ENCODE measurements at regions not wholly inside any gene's neighbourhood (a gene's known extent, or its start where the extent isn't known, plus 50 kb on each side); places are given as distances from the start of the nearest gene placed in this dataset.
A peak's percentile ranks its signal among the peaks of the same experiment; 100 is the strongest.

GRCh38 chr1:209435654-209436566 lies 147.6 kb upstream of the CAMK1G start:
- H3K27me3 ChIP-seq (ENCODE audit: control insufficient read depth, insufficient read depth, low read length), result no peaks in the 10 kb centered on the region
- H3K4me3 ChIP-seq (ENCODE audit: low read depth, low read length), result no peak overlapping the region
- no peaks in the 10 kb centered on the region for H3K9me3 ChIP-seq (ENCODE audit: control insufficient read depth, insufficient read depth, low read length)
- H3K36me3 ChIP-seq (ENCODE audit: control insufficient read depth, insufficient read depth, low read length), result peaks cover 9% of the 10 kb centered on the region
- peaks cover 40% of the 10 kb centered on the region for H3K4me1 ChIP-seq (ENCODE audit: control insufficient read depth, insufficient read depth, low read length)
- H3K9ac ChIP-seq (ENCODE audit: low read depth, low read length), result no peak overlapping the region

- Histone ChIP-seq H3K4me3 (ENCODE audit: low read depth, low read length) (no peak overlapping the region), H3K9me3 (ENCODE audit: control insufficient read depth, insufficient read depth, low read length) (no peaks in the 10 kb centered on the region), H3K27me3 (ENCODE audit: control insufficient read depth, insufficient read depth, low read length) (no peaks in the 10 kb centered on the region), H3K9ac (ENCODE audit: low read depth, low read length) (no peak overlapping the region), H3K4me1 (ENCODE audit: control insufficient read depth, insufficient read depth, low read length) (peaks cover 12% of the 10 kb centered on the region), H3K36me3 (ENCODE audit: control insufficient read depth, insufficient read depth, low read length) (no peaks in the 10 kb centered on the region)
Measured at GRCh38 chr1:209439828-209440227, 143.7 kb upstream of the CAMK1G start.

GRCh38 chr1:209443361-209443931 lies 140.1 kb upstream of the CAMK1G start:
- Histone ChIP-seq H3K4me1 (ENCODE audit: control insufficient read depth, insufficient read depth, low read length) (peaks cover 12% of the 10 kb centered on the region), H3K9ac (ENCODE audit: low read depth, low read length) (no peak overlapping the region), H3K27me3 (ENCODE audit: control insufficient read depth, insufficient read depth, low read length) (no peaks in the 10 kb centered on the region), H3K4me3 (ENCODE audit: low read depth, low read length) (no peak overlapping the region), H3K9me3 (ENCODE audit: control insufficient read depth, insufficient read depth, low read length) (no peaks in the 10 kb centered on the region), H3K36me3 (ENCODE audit: control insufficient read depth, insufficient read depth, low read length) (no peaks in the 10 kb centered on the region)

GRCh38 chr1:209443975-209444651 lies 139.4 kb upstream of the CAMK1G start:
- H3K27me3 ChIP-seq (ENCODE audit: control insufficient read depth, insufficient read depth, low read length), result no peaks in the 10 kb centered on the region
- H3K9me3 ChIP-seq (ENCODE audit: control insufficient read depth, insufficient read depth, low read length), result no peaks in the 10 kb centered on the region
- H3K4me1 ChIP-seq (ENCODE audit: control insufficient read depth, insufficient read depth, low read length), result peaks cover 13% of the 10 kb centered on the region
- no peak overlapping the region for H3K4me3 ChIP-seq (ENCODE audit: low read depth, low read length)
- no peak overlapping the region for H3K9ac ChIP-seq (ENCODE audit: low read depth, low read length)
- H3K36me3 ChIP-seq (ENCODE audit: control insufficient read depth, insufficient read depth, low read length), result no peaks in the 10 kb centered on the region

GRCh38 chr1:209444961-209445360 lies 138.6 kb upstream of the CAMK1G start:
- H3K4me1 ChIP-seq (ENCODE audit: control insufficient read depth, insufficient read depth, low read length), result peaks cover 13% of the 10 kb centered on the region
- H3K27me3 ChIP-seq (ENCODE audit: control insufficient read depth, insufficient read depth, low read length), result no peaks in the 10 kb centered on the region
- H3K36me3 ChIP-seq (ENCODE audit: control insufficient read depth, insufficient read depth, low read length), result no peaks in the 10 kb centered on the region
- H3K9me3 ChIP-seq (ENCODE audit: control insufficient read depth, insufficient read depth, low read length), result no peaks in the 10 kb centered on the region
- no peak overlapping the region for H3K9ac ChIP-seq (ENCODE audit: low read depth, low read length)
- no peak overlapping the region for H3K4me3 ChIP-seq (ENCODE audit: low read depth, low read length)

GRCh38 chr1:209445576-209445975 lies 137.9 kb upstream of the CAMK1G start:
- Histone ChIP-seq H3K4me3 (ENCODE audit: low read depth, low read length) (no peak overlapping the region), H3K4me1 (ENCODE audit: control insufficient read depth, insufficient read depth, low read length) (peaks cover 13% of the 10 kb centered on the region), H3K36me3 (ENCODE audit: control insufficient read depth, insufficient read depth, low read length) (no peaks in the 10 kb centered on the region), H3K9me3 (ENCODE audit: control insufficient read depth, insufficient read depth, low read length) (no peaks in the 10 kb centered on the region), H3K27me3 (ENCODE audit: control insufficient read depth, insufficient read depth, low read length) (no peaks in the 10 kb centered on the region), H3K9ac (ENCODE audit: low read depth, low read length) (no peak overlapping the region)

GRCh38 chr1:209446356-209446755 lies 137.2 kb upstream of the CAMK1G start:
- peaks cover 13% of the 10 kb centered on the region for H3K4me1 ChIP-seq (ENCODE audit: control insufficient read depth, insufficient read depth, low read length)
- H3K27me3 ChIP-seq (ENCODE audit: control insufficient read depth, insufficient read depth, low read length), result no peaks in the 10 kb centered on the region
- no peak overlapping the region for H3K4me3 ChIP-seq (ENCODE audit: low read depth, low read length)
- H3K36me3 ChIP-seq (ENCODE audit: control insufficient read depth, insufficient read depth, low read length), result no peaks in the 10 kb centered on the region
- no peaks in the 10 kb centered on the region for H3K9me3 ChIP-seq (ENCODE audit: control insufficient read depth, insufficient read depth, low read length)
- H3K9ac ChIP-seq (ENCODE audit: low read depth, low read length), result no peak overlapping the region

- Histone ChIP-seq H3K9ac (ENCODE audit: low read depth, low read length) (peak overlapping the region; percentile 47), H3K4me3 (ENCODE audit: low read depth, low read length) (peak overlapping the region; percentile 30), H3K9me3 (ENCODE audit: control insufficient read depth, insufficient read depth, low read length) (no peaks in the 10 kb centered on the region), H3K27me3 (ENCODE audit: control insufficient read depth, insufficient read depth, low read length) (no peaks in the 10 kb centered on the region), H3K4me1 (ENCODE audit: control insufficient read depth, insufficient read depth, low read length) (peaks cover 20% of the 10 kb centered on the region), H3K36me3 (ENCODE audit: control insufficient read depth, insufficient read depth, low read length) (peaks cover 30% of the 10 kb centered on the region)
Measured at GRCh38 chr1:209454340-209454994, 129.0 kb upstream of the CAMK1G start.

- Histone ChIP-seq H3K27me3 (ENCODE audit: control insufficient read depth, insufficient read depth, low read length) (no peaks in the 10 kb centered on the region), H3K9me3 (ENCODE audit: control insufficient read depth, insufficient read depth, low read length) (no peaks in the 10 kb centered on the region), H3K9ac (ENCODE audit: low read depth, low read length) (no peak overlapping the region), H3K4me1 (ENCODE audit: control insufficient read depth, insufficient read depth, low read length) (peaks cover 20% of the 10 kb centered on the region), H3K36me3 (ENCODE audit: control insufficient read depth, insufficient read depth, low read length) (peaks cover 30% of the 10 kb centered on the region), H3K4me3 (ENCODE audit: low read depth, low read length) (peak overlapping the region; percentile 30)
Measured at GRCh38 chr1:209455145-209455544, 128.4 kb upstream of the CAMK1G start.

- no peak overlapping the region for H3K4me3 ChIP-seq (ENCODE audit: low read depth, low read length)
- peaks cover 30% of the 10 kb centered on the region for H3K36me3 ChIP-seq (ENCODE audit: control insufficient read depth, insufficient read depth, low read length)
- H3K4me1 ChIP-seq (ENCODE audit: control insufficient read depth, insufficient read depth, low read length), result peaks cover 20% of the 10 kb centered on the region
- peaks cover 3% of the 10 kb centered on the region for H3K9me3 ChIP-seq (ENCODE audit: control insufficient read depth, insufficient read depth, low read length)
- H3K9ac ChIP-seq (ENCODE audit: low read depth, low read length), result no peak overlapping the region
- no peaks in the 10 kb centered on the region for H3K27me3 ChIP-seq (ENCODE audit: control insufficient read depth, insufficient read depth, low read length)
Measured at GRCh38 chr1:209455661-209456358, 127.7 kb upstream of the CAMK1G start.

GRCh38 chr1:209456878-209457277 lies 126.6 kb upstream of the CAMK1G start:
- H3K27me3 ChIP-seq (ENCODE audit: control insufficient read depth, insufficient read depth, low read length), result no peaks in the 10 kb centered on the region
- H3K4me1 ChIP-seq (ENCODE audit: control insufficient read depth, insufficient read depth, low read length), result peaks cover 20% of the 10 kb centered on the region
- H3K9ac ChIP-seq (ENCODE audit: low read depth, low read length), result no peak overlapping the region
- H3K4me3 ChIP-seq (ENCODE audit: low read depth, low read length), result no peak overlapping the region
- peaks cover 26% of the 10 kb centered on the region for H3K36me3 ChIP-seq (ENCODE audit: control insufficient read depth, insufficient read depth, low read length)
- peaks cover 13% of the 10 kb centered on the region for H3K9me3 ChIP-seq (ENCODE audit: control insufficient read depth, insufficient read depth, low read length)
